Natural killer cell (primary cell): ENCODE measurements at regions not wholly inside any gene's neighbourhood (a gene's known extent, or its start where the extent isn't known, plus 50 kb on each side); places are given as distances from the start of the nearest gene placed in this dataset.

Experiments used
- ATAC-seq, 3 donors: fragments of 150-1000 bp in 2 of 3; fragments of 200-7000 bp in 1 of 3; cut with Tn5 transposase; 1 replicate in 1 of 3; 2 replicates in 2 of 3; pipeline ENCODE4 v1.10.0; 2021; ENCODE audit warnings: mild to moderate bottlenecking in 2 of 3, moderate library complexity in 2 of 3
- DNase-seq, 2 donors: peaks; one replicate each; pipeline versions ENCODE4 v3.0.0 to v3.0.0-alpha.2; 2013 to 2021; ENCODE audit warnings: mixed read lengths in 1 of 2
- H3K27ac ChIP-seq: one replicate; pipeline ENCODE4 v1.5.1; 2013; ENCODE audit warnings: mild to moderate bottlenecking, low read length
- H3K27me3 ChIP-seq: one replicate; pipeline ENCODE4 v1.6.1; 2013; ENCODE audit warnings: low read length; ENCODE audit not compliant: control insufficient read depth, insufficient read depth
- H3K36me3 ChIP-seq: one replicate; pipeline ENCODE4 v1.6.1; 2013; ENCODE audit warnings: low read length; ENCODE audit not compliant: control insufficient read depth, insufficient read depth
- H3K4me1 ChIP-seq: one replicate; pipeline ENCODE4 v1.6.1; 2013; ENCODE audit warnings: low read length; ENCODE audit not compliant: control insufficient read depth, insufficient read depth
- H3K4me3 ChIP-seq: one replicate; pipeline ENCODE4 v1.5.1; 2013; ENCODE audit warnings: low read length
- H3K9me3 ChIP-seq: one replicate; pipeline ENCODE4 v1.6.1; 2013; ENCODE audit warnings: low read length; ENCODE audit not compliant: control insufficient read depth, insufficient read depth
- H3K27ac Mint-ChIP-seq, 2 donors: one replicate each; pipeline ENCODE4 v1.8.0; 2022; ENCODE audit warnings: mild to moderate bottlenecking in 2 of 2, mixed read lengths in 2 of 2, moderate library complexity in 1 of 2
- H3K27me3 Mint-ChIP-seq, 2 donors: one replicate each; pipeline ENCODE4 v1.8.0; 2022; ENCODE audit warnings: low read depth in 2 of 2, mixed read lengths in 2 of 2
- H3K36me3 Mint-ChIP-seq: one replicate; pipeline ENCODE4 v1.8.0; 2022; ENCODE audit warnings: mixed read lengths
- H3K4me1 Mint-ChIP-seq, 2 donors: one replicate each; pipeline ENCODE4 v1.8.0; 2022; ENCODE audit warnings: mixed read lengths in 2 of 2
- H3K4me3 Mint-ChIP-seq: one replicate; pipeline ENCODE4 v1.8.0; 2022; ENCODE audit warnings: mild to moderate bottlenecking, moderate library complexity, mixed read lengths
- H3K9me3 Mint-ChIP-seq, 2 donors: one replicate each; pipeline ENCODE4 v1.8.0; 2022; ENCODE audit warnings: mixed read lengths in 2 of 2
- WGBS: methylation state at CpG from one replicate; pipeline ENCODE4 v1.1.7; 2013; ENCODE audit warnings: missing lambda C conversion rate; ENCODE audit not compliant: insufficient coverage; 5-methylcytosine and 5-hydroxymethylcytosine counted together
- intact Hi-C: fragments of 100-400 bp; cut with micrococcal nuclease; formaldehyde crosslinking; loops from one replicate; pipeline ENCODE4 v1.14.2; 2022
- TF ChIP-seq, protein P1 (sequence below): fragments of 200-600 bp; IDR thresholded peaks from one replicate; pipeline ENCODE4 v1.8.0; 2022; ENCODE audit warnings: antibody characterized with exemption

- Histone ChIP-seq H3K36me3 (no peaks in the 10 kb centered on the region), H3K9me3 (no peaks in the 10 kb centered on the region), H3K27me3 (no peaks in the 10 kb centered on the region), H3K4me1 (no peaks in the 10 kb centered on the region), H3K4me3 (no peak overlapping the region), H3K27ac (no peak overlapping the region)
- TF ChIP-seq, protein P1, sequence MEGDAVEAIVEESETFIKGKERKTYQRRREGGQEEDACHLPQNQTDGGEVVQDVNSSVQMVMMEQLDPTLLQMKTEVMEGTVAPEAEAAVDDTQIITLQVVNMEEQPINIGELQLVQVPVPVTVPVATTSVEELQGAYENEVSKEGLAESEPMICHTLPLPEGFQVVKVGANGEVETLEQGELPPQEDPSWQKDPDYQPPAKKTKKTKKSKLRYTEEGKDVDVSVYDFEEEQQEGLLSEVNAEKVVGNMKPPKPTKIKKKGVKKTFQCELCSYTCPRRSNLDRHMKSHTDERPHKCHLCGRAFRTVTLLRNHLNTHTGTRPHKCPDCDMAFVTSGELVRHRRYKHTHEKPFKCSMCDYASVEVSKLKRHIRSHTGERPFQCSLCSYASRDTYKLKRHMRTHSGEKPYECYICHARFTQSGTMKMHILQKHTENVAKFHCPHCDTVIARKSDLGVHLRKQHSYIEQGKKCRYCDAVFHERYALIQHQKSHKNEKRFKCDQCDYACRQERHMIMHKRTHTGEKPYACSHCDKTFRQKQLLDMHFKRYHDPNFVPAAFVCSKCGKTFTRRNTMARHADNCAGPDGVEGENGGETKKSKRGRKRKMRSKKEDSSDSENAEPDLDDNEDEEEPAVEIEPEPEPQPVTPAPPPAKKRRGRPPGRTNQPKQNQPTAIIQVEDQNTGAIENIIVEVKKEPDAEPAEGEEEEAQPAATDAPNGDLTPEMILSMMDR, result no peak
- Mint-ChIP-seq H3K27ac (no peak overlapping the region), H3K27me3 (no peaks in the 10 kb centered on the region), H3K4me1 (no peaks in the 10 kb centered on the region), H3K36me3 (no peaks in the 10 kb centered on the region), H3K9me3 (peaks cover 0 to 2% of the 10 kb centered on the region in 2 donors), H3K4me3 (no peak overlapping the region)
- ATAC-seq (no peak), DNase-seq (no peak)
- WGBS, result 90% methylated on average over 3 of the region's 3 CpGs
- intact Hi-C loops, result no loop called here
Observed at GRCh38 chr6:141211845-141212244, 920.9 kb upstream of the GJE1 start.

DNA sequence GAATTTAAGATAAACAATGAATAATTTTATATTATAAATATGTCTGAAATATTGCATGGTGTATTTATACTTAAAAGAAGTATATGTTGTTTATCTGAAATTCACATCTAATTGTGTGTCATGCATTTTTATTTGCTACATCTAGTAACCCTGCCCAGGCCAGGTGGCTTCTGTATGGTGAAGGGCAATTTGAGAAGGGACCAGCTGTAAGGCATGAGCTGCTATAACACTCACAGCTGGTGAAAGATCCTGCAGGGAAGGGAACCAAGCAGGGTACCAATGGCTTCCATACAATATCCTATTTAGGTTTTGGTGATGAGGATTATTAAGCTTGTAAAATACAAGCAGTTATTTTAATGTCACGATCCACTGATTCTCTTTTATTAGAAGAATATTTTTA, 921.8 kb upstream of the GJE1 start:
- Mint-ChIP-seq H3K4me3 (no peak overlapping the region), H3K4me1 (no peaks in the 10 kb centered on the region), H3K27ac (no peak overlapping the region), H3K36me3 (no peaks in the 10 kb centered on the region), H3K9me3 (no peaks in the 10 kb centered on the region), H3K27me3 (no peaks in the 10 kb centered on the region)
- Histone ChIP-seq H3K36me3 (no peaks in the 10 kb centered on the region), H3K4me1 (no peaks in the 10 kb centered on the region), H3K27me3 (no peaks in the 10 kb centered on the region), H3K27ac (no peak overlapping the region), H3K9me3 (no peaks in the 10 kb centered on the region), H3K4me3 (no peak overlapping the region)
- TF ChIP-seq, protein P1, result no peak
- no CpG with 5 or more reads among the region's 1 CpG for WGBS
- ATAC-seq, result no peak
- intact Hi-C loops, result no loop called here
- DNase-seq, result no peak

DNA sequence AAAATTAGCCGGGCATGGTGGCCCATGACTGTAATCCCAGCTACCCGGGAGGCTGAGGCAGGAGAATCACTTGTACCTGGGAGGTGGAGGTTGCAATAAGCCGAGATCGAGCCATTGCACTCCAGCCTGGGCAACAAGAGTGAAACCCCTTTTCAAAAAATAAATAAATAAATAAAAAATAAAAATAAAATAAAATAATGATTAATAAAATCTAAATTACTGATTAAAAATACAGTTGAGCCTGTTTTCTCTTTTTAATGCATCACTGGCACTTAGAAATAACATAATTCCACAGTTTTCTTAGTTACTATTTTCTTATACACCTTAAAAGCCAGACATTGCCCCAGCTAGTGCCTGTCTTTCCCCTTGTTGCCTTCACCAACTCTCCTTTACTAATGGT, 922.8 kb upstream of the GJE1 start:
- WGBS, result 90% methylated on average over 2 of the region's 4 CpGs

DNA sequence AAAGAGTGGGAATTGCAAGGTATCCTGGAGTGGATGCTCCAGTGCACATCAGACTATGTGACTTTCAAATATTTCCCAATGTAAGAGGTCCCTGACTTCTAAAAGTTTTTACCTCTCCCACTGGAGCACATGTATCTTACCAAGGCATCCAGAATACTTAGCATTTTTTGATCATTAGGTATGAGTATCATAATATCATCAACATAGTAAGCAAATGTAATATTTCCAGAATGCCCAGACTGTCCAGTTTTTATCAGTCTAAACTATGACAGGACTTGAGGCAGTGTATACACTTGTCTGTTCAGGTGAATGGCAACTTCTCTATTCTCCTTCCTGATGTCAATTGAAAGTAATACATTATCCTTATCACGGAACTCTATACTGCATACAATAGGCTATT, 924.6 kb upstream of the GJE1 start:
- ATAC-seq (no peak), DNase-seq (no peak)
- H3K4me1 Mint-ChIP-seq, result no peaks in the 10 kb centered on the region
- no peaks in the 10 kb centered on the region for H3K36me3 Mint-ChIP-seq
- H3K9me3 ChIP-seq, result no peaks in the 10 kb centered on the region
- no peaks in the 10 kb centered on the region for H3K27me3 Mint-ChIP-seq
- intact Hi-C loops, result no loop called here
- H3K4me1 ChIP-seq, result no peaks in the 10 kb centered on the region
- H3K36me3 ChIP-seq, result no peaks in the 10 kb centered on the region
- TF ChIP-seq, protein P1, result no peak
- no peaks in the 10 kb centered on the region for H3K9me3 Mint-ChIP-seq
- no peak overlapping the region for H3K27ac Mint-ChIP-seq
- H3K27ac ChIP-seq, result no peak overlapping the region
- H3K4me3 Mint-ChIP-seq, result no peak overlapping the region
- H3K4me3 ChIP-seq, result no peak overlapping the region
- H3K27me3 ChIP-seq, result no peaks in the 10 kb centered on the region
- 83% methylated on average over 1 of the region's 1 CpG for WGBS

More for the DNA sequence above, 922.8 kb upstream of the GJE1 start:
- TF ChIP-seq, protein P1, result no peak
- Mint-ChIP-seq H3K9me3 (no peaks in the 10 kb centered on the region), H3K4me1 (no peaks in the 10 kb centered on the region), H3K27ac (no peak overlapping the region), H3K27me3 (no peaks in the 10 kb centered on the region), H3K4me3 (no peak overlapping the region), H3K36me3 (no peaks in the 10 kb centered on the region)
- H3K27me3 ChIP-seq, result no peaks in the 10 kb centered on the region
- DNase-seq (no peak), ATAC-seq (no peak)
- no peaks in the 10 kb centered on the region for H3K4me1 ChIP-seq
- intact Hi-C loops, result no loop called here
- H3K9me3 ChIP-seq, result no peaks in the 10 kb centered on the region
- H3K27ac ChIP-seq, result no peak overlapping the region
- H3K4me3 ChIP-seq, result no peak overlapping the region
- no peaks in the 10 kb centered on the region for H3K36me3 ChIP-seq
